Effector CD4-positive, alpha-beta T cell (primary cell): ENCODE measurements at regions not wholly inside any gene's neighbourhood (a gene's known extent, or its start where the extent isn't known, plus 50 kb on each side); places are given as distances from the start of the nearest gene placed in this dataset.
"Not testable (repeated sequence)": the region's sequence is repeated elsewhere in the genome, so short reads cannot be mapped to it uniquely, and the experiment has no call there.

ENCODE experiments used
- DNase-seq: peaks from one replicate; pipeline ENCODE4 v3.0.0-alpha.2; 2020

DNA sequence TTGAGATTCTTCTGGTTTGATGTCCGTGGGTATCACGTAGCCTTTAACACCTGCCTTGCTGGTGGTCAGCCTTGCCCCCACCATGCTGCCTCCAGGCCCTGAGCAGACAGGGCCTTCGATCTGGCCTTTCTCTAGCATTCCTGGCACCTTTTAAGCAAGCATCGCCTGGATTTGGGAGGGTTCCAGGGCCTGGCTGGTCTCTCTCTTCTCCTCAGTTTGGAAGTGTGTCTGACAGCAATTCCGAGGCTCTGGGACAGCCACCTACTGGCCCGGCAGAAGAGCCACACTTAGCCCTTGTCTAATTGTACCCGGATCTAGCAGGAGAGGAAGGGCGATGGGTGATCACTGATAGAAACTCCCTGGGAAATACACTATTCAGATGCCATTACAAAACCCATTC is 441.3 kb upstream of the MKI67 start:
- no peak for DNase-seq

DNA sequence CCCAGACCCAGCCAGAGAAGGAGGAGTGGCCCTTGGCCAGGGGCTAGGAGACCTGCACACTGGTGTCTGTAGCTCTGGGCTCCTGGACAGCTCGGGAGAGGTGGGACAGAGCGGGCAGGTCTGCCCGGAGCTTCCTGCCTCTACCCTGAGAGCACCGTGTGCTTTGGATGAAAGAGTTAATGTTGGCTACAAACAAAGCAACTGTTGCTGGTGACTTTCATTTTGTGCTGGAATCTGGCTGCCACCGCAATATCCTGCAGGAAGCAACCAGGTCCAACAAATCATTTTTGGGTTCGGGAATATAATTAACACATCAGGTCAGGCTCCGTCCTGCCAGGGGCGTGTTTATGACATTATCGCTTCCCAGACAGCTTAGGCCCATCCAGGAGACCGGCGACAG is 441.8 kb upstream of the MKI67 start:
- DNase-seq = no peak

DNA sequence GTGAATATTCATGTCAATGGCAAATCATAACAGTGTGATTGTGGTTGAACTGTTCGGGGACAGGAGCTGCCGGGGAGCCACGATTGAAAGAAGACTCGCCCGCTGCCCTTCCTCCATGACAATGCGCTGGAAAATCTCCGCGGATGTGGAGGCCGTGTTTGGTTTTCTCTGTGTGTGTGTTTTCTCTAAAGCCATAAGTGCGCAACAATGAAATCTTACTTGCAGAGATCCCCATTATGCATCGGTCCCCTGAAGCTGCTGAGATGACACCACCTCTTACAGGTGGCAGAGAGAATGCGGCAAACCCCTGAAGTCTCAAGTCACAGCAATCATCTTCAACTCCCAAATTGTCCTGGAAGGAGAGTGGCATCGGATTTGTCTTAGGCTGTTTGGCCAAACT is 442.3 kb upstream of the MKI67 start:
- no peak for DNase-seq

DNA sequence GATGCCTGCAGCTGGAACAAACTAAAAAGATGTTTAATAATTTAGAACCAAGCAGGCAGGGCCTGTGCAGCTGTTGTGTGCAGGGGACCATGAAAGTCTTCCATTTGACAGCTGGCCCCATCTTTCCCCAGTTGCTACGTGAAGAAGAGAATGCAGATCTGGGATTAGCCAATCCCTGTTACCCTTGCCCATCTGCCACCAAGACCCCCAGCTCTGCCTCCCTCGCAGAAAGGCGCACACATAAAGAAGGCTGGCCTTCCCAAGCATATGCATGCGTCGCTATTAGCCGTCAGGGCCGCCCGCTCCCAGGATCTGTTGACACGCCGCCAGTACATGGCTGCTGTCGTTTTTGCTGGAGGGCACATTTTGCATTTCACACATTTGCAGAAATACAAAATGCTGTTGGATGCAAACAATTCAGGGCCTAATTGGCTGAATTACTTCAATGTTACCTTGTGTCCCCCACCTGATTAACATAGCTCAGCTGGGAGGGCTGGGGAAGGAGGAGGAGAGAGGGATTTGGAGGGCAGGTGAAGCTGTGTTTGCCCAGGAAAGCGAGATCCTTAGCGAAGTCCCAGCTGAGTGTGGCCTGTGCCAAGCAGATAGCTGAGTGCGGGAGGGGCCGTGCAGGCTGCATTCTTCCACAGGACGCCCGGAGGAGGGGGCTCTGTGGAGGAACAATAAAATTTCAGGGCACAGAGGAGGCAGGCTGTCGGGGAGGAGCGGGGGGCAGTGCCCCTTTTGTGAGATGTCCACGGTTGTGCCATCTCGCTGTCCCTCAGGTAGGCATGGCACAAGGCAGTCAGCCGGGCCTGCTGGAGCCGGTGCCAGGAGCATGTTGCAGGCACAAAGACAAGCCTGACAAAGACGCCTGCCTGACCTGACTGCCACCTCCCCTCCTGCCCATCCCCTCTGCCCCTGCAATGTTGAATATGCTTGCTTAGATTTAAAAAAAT is 443.0 kb upstream of the MKI67 start:
- no peak for DNase-seq

DNA sequence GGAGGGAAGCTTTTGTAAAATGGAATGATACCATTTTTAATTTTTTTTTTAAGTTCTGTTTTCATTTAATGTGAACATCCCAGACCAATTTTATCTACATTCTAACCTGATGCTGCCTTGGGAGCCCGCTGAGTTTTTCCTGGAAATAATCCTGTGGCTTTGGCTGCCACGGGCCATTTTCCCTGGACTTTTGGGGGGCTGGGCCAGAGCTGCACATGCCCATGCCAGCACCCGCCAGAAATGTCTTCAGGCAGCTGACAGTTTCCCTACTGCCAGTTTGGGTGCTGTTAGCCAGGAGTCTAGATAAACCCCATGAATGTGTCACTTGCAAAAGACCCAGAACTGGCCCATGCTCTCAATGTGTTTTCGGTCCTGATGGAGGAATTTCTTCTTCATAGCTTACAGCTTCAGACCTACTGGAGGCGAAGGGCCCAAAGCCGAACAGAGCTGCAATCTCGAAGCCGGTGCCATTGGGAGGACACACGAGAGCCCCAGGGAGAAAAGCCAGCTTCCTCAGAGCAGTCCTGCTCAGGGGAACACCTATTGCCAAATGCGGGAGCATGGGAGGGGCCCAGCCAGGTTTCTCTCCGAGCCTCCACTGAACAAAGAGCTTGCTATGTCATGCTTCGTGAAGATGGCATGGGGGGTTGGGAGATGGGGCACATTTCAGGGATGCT is 444.2 kb upstream of the MKI67 start:
- DNase-seq = no peak

DNA sequence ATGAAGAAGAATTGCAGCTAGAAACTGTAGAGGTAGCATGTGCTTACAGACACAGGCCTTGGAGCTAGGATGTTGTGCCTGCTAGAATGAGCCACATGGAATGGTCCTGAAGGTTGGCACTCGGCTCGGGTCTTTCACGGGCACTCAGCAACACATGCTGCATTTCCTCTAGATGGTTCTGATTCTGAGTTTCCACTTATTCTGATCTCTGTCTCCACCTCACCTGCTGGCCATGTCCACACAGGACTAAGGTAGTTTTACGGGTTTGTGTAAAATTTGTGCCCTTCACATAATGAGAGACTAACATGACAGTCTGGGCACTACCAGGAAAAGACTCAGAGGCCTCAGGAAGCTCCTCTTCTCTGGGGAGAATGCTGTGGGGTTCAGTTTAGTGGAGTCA is 444.8 kb upstream of the MKI67 start:
- no peak for DNase-seq

DNA sequence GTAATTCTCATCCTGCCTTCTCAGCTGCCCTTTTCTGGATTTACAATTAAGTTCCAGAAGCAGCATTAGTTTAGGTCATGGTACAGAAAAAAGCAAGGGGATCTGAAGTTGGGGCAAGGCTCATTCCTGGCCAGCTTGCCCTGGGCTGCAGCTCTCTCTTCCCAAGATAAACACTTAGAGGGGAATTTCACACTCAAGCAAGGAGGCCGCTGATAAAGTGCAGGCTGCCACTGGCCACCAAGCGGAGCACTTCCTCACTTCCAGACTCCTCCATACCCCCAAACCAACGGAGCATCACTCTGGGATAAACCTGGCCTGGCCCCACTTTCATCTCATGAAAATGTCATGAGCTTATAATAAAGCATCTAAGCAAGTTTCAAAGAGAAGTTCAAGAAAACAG is 445.5 kb upstream of the MKI67 start:
- DNase-seq = no peak

DNA sequence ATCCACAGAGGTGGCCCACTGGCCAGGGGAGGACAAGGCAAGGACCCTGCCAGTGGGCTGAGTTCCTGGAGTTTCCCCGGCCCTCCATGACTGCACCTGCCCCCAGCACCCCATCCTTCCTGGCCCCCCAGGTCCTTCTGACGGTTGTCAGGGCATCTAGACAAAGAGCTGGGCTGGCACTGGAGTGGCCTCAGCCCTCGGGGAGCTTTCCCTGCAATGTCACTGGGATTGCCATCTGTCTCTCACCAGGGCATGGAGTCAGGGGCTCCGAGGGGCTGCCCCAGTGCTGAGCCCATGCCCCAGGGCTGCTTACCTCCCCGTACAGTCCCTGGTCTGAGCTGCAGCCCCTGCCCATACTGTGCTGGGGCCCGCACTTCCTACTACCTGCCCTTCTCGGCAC is 446.5 kb upstream of the MKI67 start:
- no peak for DNase-seq

DNA sequence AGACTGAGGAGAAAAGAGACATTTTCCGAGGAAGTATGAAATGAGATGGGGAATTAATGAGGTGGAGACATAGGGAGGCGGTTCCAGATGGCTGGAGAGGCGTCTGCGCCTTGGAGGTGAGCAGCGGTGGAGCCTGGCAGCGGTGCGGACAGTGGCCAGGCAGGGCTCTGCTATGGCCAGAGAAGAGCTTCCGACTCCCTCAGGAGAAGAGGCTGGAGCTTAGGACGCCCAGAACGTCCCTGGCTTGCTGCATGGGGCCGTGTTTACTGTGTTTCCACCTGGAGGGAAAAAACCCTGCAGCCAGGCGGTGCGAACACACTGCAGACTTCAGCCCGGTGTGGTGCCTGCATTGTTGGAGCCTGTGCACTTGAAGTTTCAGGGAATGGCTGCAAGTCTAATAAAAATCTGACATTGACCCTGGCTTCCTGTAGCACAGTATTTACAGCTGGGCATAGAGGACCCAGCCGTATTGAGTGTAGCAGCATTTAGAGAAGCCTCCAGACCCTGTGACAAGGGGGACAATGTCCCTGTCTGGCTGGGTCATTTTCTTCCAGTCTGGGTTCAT is 447.1 kb upstream of the MKI67 start:
- no peak for DNase-seq

DNA sequence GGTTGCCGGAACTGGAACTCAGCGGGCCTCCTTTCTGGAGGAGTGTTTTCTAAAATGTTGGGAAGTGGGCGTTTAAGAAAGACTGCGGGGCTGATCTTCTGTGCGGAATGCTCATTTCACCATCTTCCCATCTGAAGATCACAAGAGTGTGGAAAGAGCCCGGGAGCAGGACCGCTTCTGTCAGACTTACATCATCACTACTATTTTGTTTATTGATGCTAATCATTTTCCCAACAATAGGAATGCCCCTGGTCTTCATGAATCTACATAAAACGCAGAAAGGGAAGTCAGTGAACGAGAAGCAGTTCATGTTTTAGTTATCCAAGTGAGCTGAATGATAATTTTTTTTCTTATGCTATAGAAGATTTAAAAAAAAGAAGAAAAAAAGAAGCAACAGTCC is 447.8 kb upstream of the MKI67 start:
- no peak for DNase-seq

DNA sequence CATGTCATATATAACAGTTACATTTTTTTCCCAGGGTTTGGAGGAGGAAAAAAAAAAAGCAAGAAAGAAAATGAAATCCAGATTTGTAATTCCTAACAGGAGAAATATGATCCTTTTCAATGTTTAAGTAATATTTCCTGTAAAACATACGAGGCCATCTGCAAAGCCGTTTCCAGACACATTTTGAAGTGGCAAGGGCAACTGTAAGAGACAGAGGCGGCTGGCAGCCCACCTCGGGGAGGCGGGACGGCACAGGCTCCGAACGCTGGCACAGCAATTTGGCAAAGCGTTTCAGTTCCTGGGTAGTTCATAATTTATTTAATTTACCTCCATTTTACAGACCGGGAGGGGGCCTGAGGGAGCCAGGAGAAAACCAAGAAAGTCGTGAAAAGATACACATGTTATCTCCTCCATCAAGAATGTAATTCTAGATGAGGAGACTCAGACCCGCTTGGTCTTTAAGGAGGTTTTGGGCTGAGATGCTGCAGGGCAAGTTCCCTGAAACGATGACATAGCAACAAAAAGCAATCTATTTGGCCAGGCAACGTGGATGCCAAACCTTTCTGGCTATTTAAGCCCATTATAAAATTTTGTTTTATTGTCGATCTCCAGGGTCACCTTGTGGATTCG is 448.5 kb upstream of the MKI67 start:
- DNase-seq = no peak

DNA sequence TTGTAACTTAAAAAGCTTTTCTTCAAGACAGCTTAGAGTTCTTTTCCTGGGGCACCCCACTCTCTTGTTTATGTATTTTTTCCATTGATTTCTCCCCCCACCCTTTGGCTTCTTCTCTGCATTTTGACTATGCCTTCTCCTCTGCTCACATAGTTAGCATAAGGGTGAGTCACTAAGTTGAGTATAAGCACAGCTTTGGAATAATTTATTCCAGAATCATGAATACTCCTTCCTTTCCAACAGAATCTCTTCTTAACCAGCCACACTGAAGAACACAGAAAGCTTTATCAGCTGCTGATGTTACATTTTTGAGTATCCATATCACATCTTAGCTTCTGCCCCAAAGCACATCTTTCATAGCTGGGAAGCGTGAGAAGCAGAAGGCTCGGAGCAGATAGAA is 449.5 kb upstream of the MKI67 start:
- no peak for DNase-seq

DNA sequence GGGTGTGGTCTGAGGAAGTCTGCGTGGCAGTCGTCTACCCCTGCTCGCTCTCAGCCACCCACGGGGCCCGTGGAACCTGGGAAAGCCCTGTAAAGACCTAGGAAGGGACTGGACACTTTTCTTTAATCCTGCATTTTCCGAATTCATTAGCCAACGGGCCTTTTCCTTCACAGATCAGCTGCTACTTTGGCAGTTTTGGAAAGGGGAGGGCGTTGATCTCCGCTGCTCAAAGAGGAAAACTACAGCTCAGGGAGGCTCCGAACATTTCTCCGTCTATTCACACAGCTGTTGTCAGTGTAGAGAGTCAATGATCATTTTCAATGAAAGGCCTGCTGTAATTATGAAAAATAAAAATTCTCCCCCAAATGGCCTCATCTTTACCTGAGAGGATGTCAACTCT is 450.1 kb upstream of the MKI67 start:
- no peak for DNase-seq

DNA sequence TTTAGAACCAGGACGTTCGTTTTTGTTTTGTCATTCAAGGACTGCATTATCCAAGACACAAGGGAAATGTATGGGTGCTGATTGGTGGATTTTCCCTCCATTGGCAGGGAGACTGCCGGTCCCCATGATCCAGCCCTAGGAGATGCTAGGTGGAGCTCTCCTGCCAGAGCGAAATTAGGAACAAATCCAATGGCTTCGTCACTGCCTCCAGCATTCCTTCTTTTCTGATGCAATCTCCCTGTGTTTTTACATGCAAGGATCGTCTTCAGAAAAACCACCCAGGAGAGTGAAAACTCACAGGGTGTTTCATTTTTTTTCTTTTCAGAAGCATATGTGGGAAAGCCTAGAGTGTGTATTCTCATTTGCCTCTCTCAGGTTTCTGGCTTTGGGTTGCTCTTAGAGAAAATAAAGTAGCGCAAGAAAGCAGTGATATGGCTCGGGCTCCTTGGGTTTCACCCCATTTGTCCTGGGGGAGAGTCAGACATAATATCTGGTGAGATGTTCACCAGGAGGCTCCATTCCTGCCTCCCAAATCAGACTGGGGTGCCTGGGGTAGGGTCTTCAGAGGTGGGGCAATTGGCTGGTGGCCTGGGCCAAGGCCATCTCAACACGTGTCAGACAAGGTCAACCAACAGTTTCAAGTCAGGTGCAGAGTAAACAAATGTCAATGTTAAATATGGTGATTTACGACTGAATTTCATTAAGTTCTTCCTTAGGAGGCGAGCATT is 450.9 kb upstream of the MKI67 start:
- DNase-seq = no peak

DNA sequence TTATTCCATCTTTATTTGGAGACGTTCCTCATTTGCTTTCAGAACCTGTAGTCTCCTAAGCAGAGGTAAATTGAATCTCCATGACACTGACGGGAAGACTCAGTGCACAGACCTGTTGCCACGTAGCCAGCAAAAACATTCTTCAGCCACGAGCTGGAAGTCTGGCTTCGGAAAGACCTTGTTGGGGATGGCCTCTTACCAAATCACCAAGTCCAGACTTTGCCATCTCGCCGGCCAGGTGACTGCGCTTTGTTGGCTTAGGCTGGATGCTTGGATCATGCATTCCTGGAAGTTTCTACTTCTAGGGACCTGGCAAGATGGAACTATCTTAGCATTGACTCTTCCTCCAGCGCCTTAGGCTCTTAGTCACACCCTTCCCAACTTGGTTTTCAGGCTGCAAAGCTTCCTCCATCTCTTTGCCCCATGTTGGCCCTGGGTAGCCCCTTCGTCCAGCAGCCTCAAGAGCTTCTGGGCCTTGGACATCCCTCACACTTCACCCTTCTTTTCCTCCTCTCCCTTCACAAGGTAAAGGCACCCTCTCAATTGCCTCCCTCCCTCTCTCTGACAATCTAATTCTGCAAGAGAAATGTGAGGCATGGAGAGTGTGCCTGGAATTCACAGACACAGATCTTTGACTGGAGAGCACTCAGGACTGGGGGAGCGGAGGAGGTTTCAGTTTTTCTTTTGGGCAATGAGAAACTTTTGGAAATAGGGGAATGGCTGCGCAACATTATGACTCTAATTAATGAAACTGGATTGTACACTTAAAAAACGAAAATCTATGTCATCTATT is 451.9 kb upstream of the MKI67 start:
- no peak for DNase-seq

DNA sequence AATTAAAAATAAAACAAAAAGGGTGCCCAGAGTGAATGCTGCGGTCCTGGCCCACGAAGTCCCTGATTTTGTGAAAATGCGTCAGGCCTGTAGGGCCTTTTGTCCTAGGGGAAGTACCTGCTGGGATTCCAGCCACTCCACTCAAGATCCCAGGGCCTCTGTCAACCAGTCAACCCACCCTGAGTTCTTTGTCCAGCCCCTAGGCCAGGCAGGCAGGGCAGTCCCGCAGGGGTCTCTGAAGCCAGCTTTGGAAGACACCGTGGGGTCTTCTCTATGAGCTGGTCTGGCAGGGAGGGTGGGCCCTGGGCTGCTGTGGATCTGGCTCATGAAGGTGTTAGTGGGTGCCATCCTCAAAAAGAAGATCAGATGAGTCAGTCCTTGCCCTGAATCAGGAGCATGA is 452.5 kb upstream of the MKI67 start:
- DNase-seq = no peak

DNA sequence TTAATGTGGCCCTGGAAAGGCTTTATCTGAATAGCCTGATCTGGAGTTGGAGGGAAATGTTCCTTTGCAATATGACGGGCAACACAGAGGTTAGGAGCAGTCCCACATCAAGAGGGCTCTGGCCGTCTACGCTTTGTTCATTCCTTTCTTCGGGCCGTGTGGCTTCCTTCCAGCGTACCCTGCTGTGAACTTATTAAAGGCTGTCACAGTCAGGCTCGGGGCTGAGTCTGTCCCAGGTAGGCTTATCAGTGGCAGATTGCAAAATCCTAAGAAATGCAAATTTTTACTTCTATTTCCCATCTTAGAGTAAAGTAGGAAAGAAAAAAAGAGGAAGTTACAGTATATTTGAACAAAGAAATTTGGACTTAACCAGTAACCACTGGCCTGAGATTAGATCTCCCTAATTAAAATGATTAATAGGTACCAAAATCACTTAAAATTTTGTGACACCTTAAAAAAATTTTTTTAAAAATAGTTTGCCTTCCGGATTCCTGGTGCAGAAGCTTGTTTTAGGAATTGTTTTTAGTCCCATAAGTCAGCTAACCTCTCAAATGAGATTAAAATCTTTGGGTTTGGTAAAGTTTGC is 453.1 kb upstream of the MKI67 start:
- no peak for DNase-seq

DNA sequence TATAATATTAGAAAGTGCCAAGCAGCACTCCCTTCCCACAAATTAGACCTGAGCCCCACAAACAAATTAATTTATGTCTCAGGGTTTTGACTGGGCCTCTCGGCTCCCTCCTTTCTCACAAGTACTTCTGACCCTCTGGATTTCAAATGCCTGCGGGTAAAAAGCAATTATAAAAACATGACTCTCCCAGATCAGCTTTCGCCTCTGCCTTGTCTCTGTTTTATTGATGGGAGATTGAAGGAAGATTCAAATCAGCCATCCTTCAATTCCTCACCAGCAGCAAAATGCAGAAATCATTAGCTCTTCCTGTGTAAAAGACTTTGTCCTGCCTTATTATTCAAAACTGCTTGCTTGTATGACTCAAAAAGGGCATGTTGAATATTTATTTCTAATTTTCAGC is 453.7 kb upstream of the MKI67 start:
- no peak for DNase-seq

DNA sequence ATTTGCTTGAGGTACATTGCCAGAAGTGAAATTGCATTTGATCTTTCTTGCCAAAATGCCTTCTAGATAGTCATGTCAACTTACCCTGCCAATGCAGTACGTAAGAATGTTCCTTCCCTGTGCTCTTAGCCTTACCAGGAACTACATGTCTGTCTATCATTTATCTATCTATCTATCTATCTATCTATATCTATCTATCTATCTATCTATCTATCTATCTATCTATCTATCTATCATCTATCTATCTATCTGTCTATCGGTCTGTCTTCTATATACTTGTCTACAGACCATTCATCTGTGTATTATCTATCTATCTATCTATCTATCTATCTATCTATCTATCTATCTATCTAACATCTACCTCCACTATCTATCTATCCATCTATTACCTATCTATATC is 456.9 kb upstream of the MKI67 start:
- not testable (repeated sequence) for DNase-seq

DNA sequence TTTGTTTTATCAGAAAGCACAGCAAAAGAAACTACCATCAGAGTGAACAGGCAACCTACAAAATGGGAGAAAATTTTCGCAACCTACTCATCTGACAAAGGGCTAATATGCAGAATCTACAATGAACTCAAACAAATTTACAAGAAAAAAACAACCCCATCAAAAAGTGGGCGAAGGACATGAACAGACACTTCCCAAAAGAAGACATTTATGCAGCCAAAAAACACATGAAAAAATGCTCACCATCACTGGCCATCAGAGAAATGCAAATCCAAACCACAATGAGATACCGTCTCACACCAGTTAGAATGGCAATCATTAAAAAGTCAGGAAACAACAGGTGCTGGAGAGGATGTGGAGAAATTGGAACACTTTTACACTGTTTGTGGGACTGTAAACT is 460.4 kb upstream of the MKI67 start:
- not testable (repeated sequence) for DNase-seq

DNA sequence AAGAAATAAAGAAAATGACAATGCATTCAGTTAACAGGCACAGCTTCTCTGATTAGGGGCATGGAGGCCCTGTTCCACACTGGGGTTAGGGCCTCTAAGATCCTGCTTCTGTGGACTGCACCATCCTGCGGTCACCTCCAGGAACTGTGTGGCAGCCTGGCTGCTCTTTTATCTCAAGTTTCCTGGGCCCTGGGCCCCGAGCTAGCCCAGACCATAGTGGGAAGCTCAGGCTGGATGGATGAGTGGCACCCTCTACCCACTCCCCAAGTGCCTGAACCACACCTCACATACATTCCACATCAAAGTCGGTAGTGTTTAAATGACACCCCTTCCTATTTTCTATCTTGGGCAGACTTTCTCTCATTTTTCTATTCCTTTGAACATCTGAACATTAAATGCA is 461.5 kb upstream of the MKI67 start:
- no peak for DNase-seq

DNA sequence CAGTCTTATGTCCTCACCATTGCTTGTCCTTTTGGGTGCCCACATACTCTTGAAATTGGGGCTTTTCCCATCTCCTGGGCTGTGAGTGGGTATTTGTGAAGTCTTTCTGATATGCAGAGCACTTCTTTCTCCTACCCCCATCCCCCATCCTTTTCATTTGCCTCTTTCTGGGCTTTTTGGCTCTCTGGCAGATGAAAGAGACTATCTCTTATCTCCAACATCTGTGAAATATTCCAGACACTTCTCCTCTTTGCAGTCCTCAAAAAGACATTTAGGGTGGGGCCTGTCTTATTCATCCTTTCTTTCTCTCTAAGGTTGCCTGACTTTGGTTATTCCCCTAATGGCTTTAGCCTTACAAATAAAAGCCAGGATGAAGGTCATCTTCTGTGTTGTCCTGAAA is 462.2 kb upstream of the MKI67 start:
- DNase-seq = no peak
